GM23248 (cell line): ENCODE measurements at regions not wholly inside any gene's neighbourhood (a gene's known extent, or its start where the extent isn't known, plus 50 kb on each side); places are given as distances from the start of the nearest gene placed in this dataset.

Experiments used
- DNase-seq: peaks from one replicate; pipeline ENCODE4 v3.0.0-alpha.2; 2015
- H2AFZ ChIP-seq: fragments of 200-600 bp; sonication (generic); 2 replicates; pipeline ENCODE4 v1.6.1; 2016; ENCODE audit warnings: antibody characterized with exemption
- H3F3A ChIP-seq: fragments of 200-600 bp; sonication (generic); 2 replicates; pipeline ENCODE4 v1.6.1; 2016; ENCODE audit warnings: mild to moderate bottlenecking, antibody characterized with exemption, mixed run types; ENCODE audit not compliant: insufficient read depth
- H3K27ac ChIP-seq: fragments of 200-600 bp; sonication (generic); 2 replicates; pipeline ENCODE4 v1.5.1; 2016; ENCODE audit warnings: mild to moderate bottlenecking
- H3K27me3 ChIP-seq: fragments of 200-600 bp; sonication (generic); replicated peaks from 2 replicates; pipeline ENCODE4 v1.6.1; 2016; ENCODE audit warnings: mild to moderate bottlenecking; ENCODE audit not compliant: insufficient read depth
- H3K36me3 ChIP-seq: fragments of 200-600 bp; sonication (generic); 2 replicates; pipeline ENCODE4 v1.6.1; 2016; ENCODE audit warnings: low read depth, mild to moderate bottlenecking
- H3K4me1 ChIP-seq: fragments of 200-600 bp; sonication (generic); 2 replicates; pipeline ENCODE4 v1.6.1; 2016; ENCODE audit warnings: mild to moderate bottlenecking; ENCODE audit not compliant: insufficient read depth
- H3K4me2 ChIP-seq: fragments of 200-600 bp; sonication (generic); one replicate; pipeline ENCODE4 v1.6.1; 2016; ENCODE audit warnings: mild to moderate bottlenecking; ENCODE audit not compliant: unreplicated experiment
- H3K4me3 ChIP-seq: fragments of 200-600 bp; sonication (generic); 2 replicates; pipeline ENCODE4 v1.5.1; 2016; ENCODE audit warnings: mild to moderate bottlenecking
- H3K79me2 ChIP-seq: fragments of 200-600 bp; sonication (generic); 2 replicates; pipeline ENCODE4 v1.6.1; 2016; ENCODE audit warnings: mild to moderate bottlenecking; ENCODE audit not compliant: insufficient read depth
- H3K9ac ChIP-seq: fragments of 200-600 bp; sonication (generic); 2 replicates; pipeline ENCODE4 v1.6.1; 2016; ENCODE audit warnings: mild to moderate bottlenecking
- H3K9me2 ChIP-seq: fragments of 200-600 bp; sonication (generic); 2 replicates; pipeline ENCODE4 v1.6.1; 2016; ENCODE audit warnings: mixed run types, mild to moderate bottlenecking, moderate library complexity; ENCODE audit not compliant: insufficient read depth
- H3K9me3 ChIP-seq: fragments of 200-600 bp; sonication (generic); one replicate; pipeline ENCODE4 v1.6.1; 2017; ENCODE audit warnings: low read depth
- H4K20me1 ChIP-seq: fragments of 200-600 bp; sonication (generic); 2 replicates; pipeline ENCODE4 v1.6.0; 2016; ENCODE audit not compliant: insufficient read depth
- EZH2 ChIP-seq: fragments of 200-600 bp; sonication (generic); IDR thresholded peaks from 2 replicates; pipeline ENCODE4 v1.6.1; 2018; ENCODE audit warnings: antibody characterized with exemption, mild to moderate bottlenecking; ENCODE audit not compliant: insufficient read depth, poor library complexity, severe bottlenecking
- EZH2phosphoT487 ChIP-seq: fragments of 200-600 bp; sonication (generic); IDR thresholded peaks from 2 replicates; pipeline ENCODE4 v1.6.1; 2018; ENCODE audit warnings: antibody characterized with exemption, moderate library complexity, mild to moderate bottlenecking, low read depth; ENCODE audit not compliant: insufficient read depth
- WGBS, 2 experiments: methylation state at CpG; one replicate each; pipeline ENCODE4 v1.1.6; 2015 to 2017; ENCODE audit warnings: low lambda C conversion rate in 2 of 2, low coverage in 1 of 2; ENCODE audit errors: missing lambda C conversion rate in 2 of 2; 5-methylcytosine and 5-hydroxymethylcytosine counted together
- in situ Hi-C: fragments of 300-500 bp; cut with MboI; formaldehyde crosslinking; loops from 2 replicates; pipeline ENCODE4 v1.15.0; 2020

DNA sequence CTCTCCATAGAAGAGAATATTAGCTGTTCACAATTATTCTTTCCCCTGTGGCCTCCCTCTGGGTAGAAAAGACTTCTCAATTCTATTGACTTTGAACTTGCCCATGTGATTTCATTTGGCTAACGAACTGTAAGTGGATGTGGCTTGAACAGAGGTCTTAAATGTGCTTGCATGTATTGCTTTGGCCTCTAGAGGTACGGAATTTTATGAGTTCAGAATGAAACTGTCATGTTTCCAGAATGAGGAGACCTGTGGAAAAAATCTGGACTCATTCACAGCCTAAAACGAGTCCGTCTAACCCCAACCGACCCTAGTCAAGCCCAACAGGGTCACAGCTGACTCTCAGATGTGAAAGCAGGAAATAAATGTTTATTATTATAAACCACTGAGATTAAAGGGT, 596.7 kb upstream of the UBE2E2 start:
- Histone ChIP-seq H3F3A (no peaks in the 10 kb centered on the region), H3K79me2 (no peaks in the 10 kb centered on the region), H3K4me2 (no peak overlapping the region), H3K4me1 (peaks cover 11% of the 10 kb centered on the region), H4K20me1 (no peaks in the 10 kb centered on the region), H3K9me2 (no peaks in the 10 kb centered on the region), H3K9ac (no peak overlapping the region), H3K9me3 (no peaks in the 10 kb centered on the region), H3K36me3 (no peaks in the 10 kb centered on the region), H3K27me3 (no peaks in the 10 kb centered on the region), H2AFZ (no peak overlapping the region), H3K27ac (no peak overlapping the region), H3K4me3 (no peak overlapping the region)
- in situ Hi-C loops, result no loop called here
- 25 to 38% methylated on average over 5 of the region's 5 CpGs for WGBS, 2 experiments
- TF ChIP-seq EZH2phosphoT487, result no peak
- no peak for TF ChIP-seq EZH2
- DNase-seq, result no peak

- no peaks in the 10 kb centered on the region for H3K9me3 ChIP-seq
- TF ChIP-seq EZH2phosphoT487, result no peak
- no peak for TF ChIP-seq EZH2
- H3K9ac ChIP-seq, result no peak overlapping the region
- in situ Hi-C loops, result no loop called here
- no peaks in the 10 kb centered on the region for H3K27me3 ChIP-seq
- no peak for DNase-seq
- peaks cover 11% of the 10 kb centered on the region for H3K4me1 ChIP-seq
- no peaks in the 10 kb centered on the region for H3K9me2 ChIP-seq
- no peak overlapping the region for H2AFZ ChIP-seq
- no peaks in the 10 kb centered on the region for H4K20me1 ChIP-seq
- no peaks in the 10 kb centered on the region for H3K36me3 ChIP-seq
- no peak overlapping the region for H3K4me3 ChIP-seq
- no peaks in the 10 kb centered on the region for H3K79me2 ChIP-seq
- no peaks in the 10 kb centered on the region for H3F3A ChIP-seq
- no peak overlapping the region for H3K4me2 ChIP-seq
- H3K27ac ChIP-seq, result no peak overlapping the region
- 64 to 75% methylated on average over 3 of the region's 3 CpGs for WGBS, 2 experiments
These were observed 596.2 kb upstream of the UBE2E2 start for GRCh38 chr3:22606938-22607337.

DNA sequence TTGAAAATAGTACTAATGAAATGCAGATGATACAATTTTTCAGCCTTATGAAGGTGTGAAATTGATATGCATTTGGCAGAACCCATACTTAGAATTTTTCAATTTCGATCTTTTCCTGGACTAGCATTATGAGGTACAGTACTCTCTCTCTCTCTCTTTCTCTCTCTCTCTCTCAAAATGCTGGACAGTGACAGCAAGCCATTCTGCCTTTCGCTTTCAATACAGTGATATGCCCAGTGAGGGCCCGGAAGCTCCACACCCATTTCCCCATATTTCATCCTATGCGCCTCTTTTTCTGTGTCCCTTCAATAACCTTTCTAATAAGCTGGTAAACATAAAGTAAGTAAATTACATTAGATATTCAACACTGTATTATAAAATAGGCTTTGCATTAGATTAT, 595.0 kb upstream of the UBE2E2 start:
- Histone ChIP-seq H3K9me2 (no peaks in the 10 kb centered on the region), H3K79me2 (no peaks in the 10 kb centered on the region), H3F3A (no peaks in the 10 kb centered on the region), H3K9ac (no peak overlapping the region), H3K36me3 (no peaks in the 10 kb centered on the region), H3K9me3 (no peaks in the 10 kb centered on the region), H3K27ac (no peak overlapping the region), H3K4me3 (no peak overlapping the region), H3K4me2 (no peak overlapping the region), H2AFZ (no peak overlapping the region), H4K20me1 (no peaks in the 10 kb centered on the region), H3K27me3 (no peaks in the 10 kb centered on the region), H3K4me1 (peaks cover 11% of the 10 kb centered on the region)
- 88 to 91% methylated on average over 4 of the region's 4 CpGs for WGBS, 2 experiments
- DNase-seq, result no peak
- TF ChIP-seq EZH2, result no peak
- no peak for TF ChIP-seq EZH2phosphoT487
- in situ Hi-C loops, result no loop called here

GRCh38 chr3:22608721-22609120, 594.4 kb upstream of the UBE2E2 start:
- Histone ChIP-seq H3K9me3 (no peaks in the 10 kb centered on the region), H3K36me3 (no peaks in the 10 kb centered on the region), H3K27me3 (no peaks in the 10 kb centered on the region), H3K79me2 (no peaks in the 10 kb centered on the region), H3F3A (no peaks in the 10 kb centered on the region), H2AFZ (no peak overlapping the region), H4K20me1 (no peaks in the 10 kb centered on the region), H3K9me2 (no peaks in the 10 kb centered on the region), H3K4me1 (peaks cover 11% of the 10 kb centered on the region), H3K27ac (no peak overlapping the region), H3K9ac (no peak overlapping the region), H3K4me3 (no peak overlapping the region), H3K4me2 (peak overlapping the region; percentile 14)
- TF ChIP-seq EZH2 (no peak), EZH2phosphoT487 (no peak)
- WGBS, 2 experiments, result 62 to 65% methylated on average over 2 of the region's 2 CpGs
- in situ Hi-C loops, result no loop called here
- DNase-seq, result no peak

GRCh38 chr3:22609139-22609538, 594.0 kb upstream of the UBE2E2 start:
- Histone ChIP-seq H3K4me1 (peaks cover 11% of the 10 kb centered on the region), H3K9ac (no peak overlapping the region), H3K9me3 (no peaks in the 10 kb centered on the region), H3K27ac (no peak overlapping the region), H3F3A (no peaks in the 10 kb centered on the region), H3K36me3 (no peaks in the 10 kb centered on the region), H4K20me1 (no peaks in the 10 kb centered on the region), H3K4me2 (peak overlapping the region; percentile 14), H3K27me3 (no peaks in the 10 kb centered on the region), H3K9me2 (no peaks in the 10 kb centered on the region), H2AFZ (no peak overlapping the region), H3K4me3 (no peak overlapping the region), H3K79me2 (no peaks in the 10 kb centered on the region)
- 15 to 38% methylated on average over 1 of the region's 1 CpG for WGBS, 2 experiments
- in situ Hi-C loops, result no loop called here
- no peak for TF ChIP-seq EZH2
- TF ChIP-seq EZH2phosphoT487, result no peak
- peak; percentile 41 for DNase-seq
